Peyer's patch (tissue), 4 donors: ENCODE measurements at regions not wholly inside any gene's neighbourhood (a gene's known extent, or its start where the extent isn't known, plus 50 kb on each side); places are given as distances from the start of the nearest gene placed in this dataset.
"Not testable (repeated sequence)": the region's sequence is repeated elsewhere in the genome, so short reads cannot be mapped to it uniquely, and the experiment has no call there.

Experiments
- DNase-seq, 3 donors: peaks; one replicate each; pipeline ENCODE4 v3.0.0-alpha.2; 2017 to 2019
- H3K27ac ChIP-seq, 4 donors: fragments of 200-600 bp; sonication (generic); one replicate each; pipeline ENCODE4 v1.5.1; 2016 to 2019
- H3K27me3 ChIP-seq, 2 donors: fragments of 200-600 bp; sonication (generic); one replicate each; pipeline ENCODE4 v1.5.1; 2019
- H3K36me3 ChIP-seq, 3 donors: fragments of 200-600 bp; sonication (generic); one replicate each; pipeline ENCODE4 v1.5.1; 2016 to 2019
- H3K4me1 ChIP-seq, 4 donors: fragments of 200-600 bp; sonication (generic); one replicate each; pipeline ENCODE4 v1.5.1; 2016 to 2019
- H3K4me3 ChIP-seq, 4 donors: fragments of 200-600 bp; sonication (generic); 1 replicate in 3 of 4; 2 replicates in 1 of 4; pipeline ENCODE4 v1.5.1; 2016 to 2019; ENCODE audit warnings: mild to moderate bottlenecking in 1 of 4
- H3K9me3 ChIP-seq, 4 donors: fragments of 200-600 bp; sonication (generic); one replicate each; pipeline ENCODE4 v1.5.1; 2016 to 2019; ENCODE audit warnings: mild to moderate bottlenecking in 1 of 4
- CTCF ChIP-seq, 6 experiments: fragments of 450-650 bp in 4 of 6; fragments of 200-600 bp in 2 of 6; sonication (generic) in 1 of 6; IDR thresholded peaks; one replicate each; pipeline ENCODE4 v1.5.1; 2017 to 2019; ENCODE audit warnings: antibody characterized with exemption in 6 of 6, mild to moderate bottlenecking in 3 of 6, moderate library complexity in 1 of 6

- not testable (repeated sequence) for DNase-seq
- TF ChIP-seq CTCF (IDR thresholded peaks at IDR 0.05) = peak in 4 of 6 experiments; percentile 28 to 49 (median 46)
Observed at GRCh38 chr2:89048138-89049066, 356.9 kb downstream of the RPIA start.

GRCh38 chr2:89058616-89059015 lies 367.1 kb downstream of the RPIA start:
- H3K4me3 ChIP-seq, H3K27me3 ChIP-seq, H3K4me1 ChIP-seq, H3K36me3 ChIP-seq, H3K9me3 ChIP-seq, H3K27ac ChIP-seq, DNase-seq: not testable (repeated sequence)

More at GRCh38 chr2:89048138-89049066, 356.9 kb downstream of the RPIA start:
- H3K27ac ChIP-seq, H3K9me3 ChIP-seq, H3K27me3 ChIP-seq, H3K4me1 ChIP-seq, H3K4me3 ChIP-seq, H3K36me3 ChIP-seq: not testable (repeated sequence)

GRCh38 chr2:89061174-89061573 lies 369.7 kb downstream of the RPIA start:
- not testable (repeated sequence) for H3K4me3 ChIP-seq, H3K9me3 ChIP-seq, H3K27me3 ChIP-seq, DNase-seq, H3K4me1 ChIP-seq, H3K27ac ChIP-seq, H3K36me3 ChIP-seq

- not testable (repeated sequence) for H3K27ac ChIP-seq, H3K4me3 ChIP-seq, H3K4me1 ChIP-seq, DNase-seq, H3K9me3 ChIP-seq, H3K36me3 ChIP-seq, H3K27me3 ChIP-seq
Observed at GRCh38 chr2:89076771-89077170, 385.3 kb downstream of the RPIA start.

GRCh38 chr2:89092911-89093310 lies 401.4 kb downstream of the RPIA start:
- H3K4me1 ChIP-seq, H3K27ac ChIP-seq, H3K27me3 ChIP-seq, DNase-seq, H3K36me3 ChIP-seq, H3K4me3 ChIP-seq, H3K9me3 ChIP-seq: not testable (repeated sequence)

GRCh38 chr2:89095060-89095459 lies 403.6 kb downstream of the RPIA start:
- H3K27ac ChIP-seq, H3K4me1 ChIP-seq, DNase-seq, H3K4me3 ChIP-seq, H3K9me3 ChIP-seq, H3K27me3 ChIP-seq, H3K36me3 ChIP-seq: not testable (repeated sequence)

GRCh38 chr2:89102587-89102986 lies 411.1 kb downstream of the RPIA start:
- H3K36me3 ChIP-seq, H3K4me1 ChIP-seq, H3K27ac ChIP-seq, H3K27me3 ChIP-seq, H3K4me3 ChIP-seq, DNase-seq, H3K9me3 ChIP-seq: not testable (repeated sequence)

- not testable (repeated sequence) for H3K36me3 ChIP-seq, H3K4me1 ChIP-seq, DNase-seq, H3K27me3 ChIP-seq, H3K9me3 ChIP-seq, H3K27ac ChIP-seq, H3K4me3 ChIP-seq
Observed at GRCh38 chr2:89106369-89107019, 415.0 kb downstream of the RPIA start.

- DNase-seq, H3K9me3 ChIP-seq, H3K4me1 ChIP-seq, H3K4me3 ChIP-seq, H3K36me3 ChIP-seq, H3K27ac ChIP-seq, H3K27me3 ChIP-seq: not testable (repeated sequence)
- peak in 1 of 6 experiments; percentile 9 for TF ChIP-seq CTCF (IDR thresholded peaks at IDR 0.05)
Observed at GRCh38 chr2:89112434-89112833, 421.0 kb downstream of the RPIA start.

- not testable (repeated sequence) for H3K9me3 ChIP-seq, H3K27me3 ChIP-seq, DNase-seq, H3K4me1 ChIP-seq, H3K4me3 ChIP-seq, H3K36me3 ChIP-seq, H3K27ac ChIP-seq
Observed at GRCh38 chr2:89113286-89113685, 421.8 kb downstream of the RPIA start.

- H3K4me1 ChIP-seq, H3K27me3 ChIP-seq, H3K27ac ChIP-seq, DNase-seq, H3K36me3 ChIP-seq, H3K4me3 ChIP-seq, H3K9me3 ChIP-seq: not testable (repeated sequence)
Observed at GRCh38 chr2:89129440-89129839, 438.0 kb downstream of the RPIA start.

GRCh38 chr2:89130665-89131308 lies 439.3 kb downstream of the RPIA start:
- H3K27ac ChIP-seq, H3K9me3 ChIP-seq, H3K4me1 ChIP-seq, DNase-seq, H3K4me3 ChIP-seq, H3K36me3 ChIP-seq, H3K27me3 ChIP-seq: not testable (repeated sequence)

- not testable (repeated sequence) for H3K4me3 ChIP-seq, H3K27ac ChIP-seq, H3K36me3 ChIP-seq, H3K4me1 ChIP-seq, H3K27me3 ChIP-seq, H3K9me3 ChIP-seq
- DNase-seq = peak in 2 of 3 donors; percentile 47 to 64
Observed at GRCh38 chr2:89142959-89143358, 451.5 kb downstream of the RPIA start.
